ENCODE measurements at regions not wholly inside any gene's neighbourhood (a gene's known extent, or its start where the extent isn't known, plus 50 kb on each side); places are given as distances from the start of the nearest gene placed in this dataset.

DNA sequence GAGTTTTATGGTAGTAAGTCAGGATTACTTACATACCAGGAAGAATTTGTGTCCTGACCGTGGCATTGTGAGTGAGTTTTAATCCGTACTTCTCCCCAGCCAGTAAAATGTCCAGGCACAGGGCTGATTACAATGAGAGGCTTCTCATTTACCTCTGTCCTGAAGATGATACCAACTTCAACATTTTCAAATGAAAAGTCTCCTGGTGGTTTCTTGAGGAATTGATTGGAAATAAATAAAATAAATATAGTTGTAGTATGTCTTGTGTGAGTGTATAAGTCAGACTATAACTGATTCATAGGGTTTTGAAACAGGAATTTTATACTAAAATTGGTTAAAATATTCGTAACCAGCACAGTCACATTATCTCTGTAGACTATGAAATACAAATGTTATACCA, 382.5 kb downstream of the ETS1 start:
- TF ChIP-seq RFX5 (IDR thresholded peaks at IDR 0.05; ENCODE audit: low read length) = no peak
- TF ChIP-seq, protein P1, sequence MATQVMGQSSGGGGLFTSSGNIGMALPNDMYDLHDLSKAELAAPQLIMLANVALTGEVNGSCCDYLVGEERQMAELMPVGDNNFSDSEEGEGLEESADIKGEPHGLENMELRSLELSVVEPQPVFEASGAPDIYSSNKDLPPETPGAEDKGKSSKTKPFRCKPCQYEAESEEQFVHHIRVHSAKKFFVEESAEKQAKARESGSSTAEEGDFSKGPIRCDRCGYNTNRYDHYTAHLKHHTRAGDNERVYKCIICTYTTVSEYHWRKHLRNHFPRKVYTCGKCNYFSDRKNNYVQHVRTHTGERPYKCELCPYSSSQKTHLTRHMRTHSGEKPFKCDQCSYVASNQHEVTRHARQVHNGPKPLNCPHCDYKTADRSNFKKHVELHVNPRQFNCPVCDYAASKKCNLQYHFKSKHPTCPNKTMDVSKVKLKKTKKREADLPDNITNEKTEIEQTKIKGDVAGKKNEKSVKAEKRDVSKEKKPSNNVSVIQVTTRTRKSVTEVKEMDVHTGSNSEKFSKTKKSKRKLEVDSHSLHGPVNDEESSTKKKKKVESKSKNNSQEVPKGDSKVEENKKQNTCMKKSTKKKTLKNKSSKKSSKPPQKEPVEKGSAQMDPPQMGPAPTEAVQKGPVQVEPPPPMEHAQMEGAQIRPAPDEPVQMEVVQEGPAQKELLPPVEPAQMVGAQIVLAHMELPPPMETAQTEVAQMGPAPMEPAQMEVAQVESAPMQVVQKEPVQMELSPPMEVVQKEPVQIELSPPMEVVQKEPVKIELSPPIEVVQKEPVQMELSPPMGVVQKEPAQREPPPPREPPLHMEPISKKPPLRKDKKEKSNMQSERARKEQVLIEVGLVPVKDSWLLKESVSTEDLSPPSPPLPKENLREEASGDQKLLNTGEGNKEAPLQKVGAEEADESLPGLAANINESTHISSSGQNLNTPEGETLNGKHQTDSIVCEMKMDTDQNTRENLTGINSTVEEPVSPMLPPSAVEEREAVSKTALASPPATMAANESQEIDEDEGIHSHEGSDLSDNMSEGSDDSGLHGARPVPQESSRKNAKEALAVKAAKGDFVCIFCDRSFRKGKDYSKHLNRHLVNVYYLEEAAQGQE (IDR thresholded peaks at IDR 0.05; ENCODE audit: low read depth, low read length) = no peak
- TF ChIP-seq POLR2AphosphoS5 (IDR thresholded peaks at IDR 0.05; ENCODE audit: low read depth, low read length) = no peak
- TF ChIP-seq SMC3 (IDR thresholded peaks at IDR 0.05; ENCODE audit: low read depth, low read length) = no peak
- no peak for TF ChIP-seq MAX (IDR thresholded peaks at IDR 0.05; ENCODE audit: low read depth)
- peak; percentile 17; the same call in 1 of the 2 replicates for TF ChIP-seq CTCF (IDR thresholded peaks at IDR 0.05)
- TF ChIP-seq FOXM1 (IDR thresholded peaks at IDR 0.05; ENCODE audit: low read depth) = no peak
- no peak for TF ChIP-seq JUND (IDR thresholded peaks at IDR 0.05)
- TF ChIP-seq TAF1 (IDR thresholded peaks at IDR 0.05; ENCODE audit: borderline replicate concordance, low read depth, low read length) = no peak
- no peak for TF ChIP-seq SIN3A (IDR thresholded peaks at IDR 0.05; ENCODE audit: borderline replicate concordance, low read depth, low read length)
- TF ChIP-seq MEF2A (IDR thresholded peaks at IDR 0.05; ENCODE audit: borderline replicate concordance, low read depth) = no peak
- TF ChIP-seq YY1 (IDR thresholded peaks at IDR 0.05; ENCODE audit: low read depth) = no peak
- TF ChIP-seq PBX3 (IDR thresholded peaks at IDR 0.05) = no peak
- TF ChIP-seq, protein P2, sequence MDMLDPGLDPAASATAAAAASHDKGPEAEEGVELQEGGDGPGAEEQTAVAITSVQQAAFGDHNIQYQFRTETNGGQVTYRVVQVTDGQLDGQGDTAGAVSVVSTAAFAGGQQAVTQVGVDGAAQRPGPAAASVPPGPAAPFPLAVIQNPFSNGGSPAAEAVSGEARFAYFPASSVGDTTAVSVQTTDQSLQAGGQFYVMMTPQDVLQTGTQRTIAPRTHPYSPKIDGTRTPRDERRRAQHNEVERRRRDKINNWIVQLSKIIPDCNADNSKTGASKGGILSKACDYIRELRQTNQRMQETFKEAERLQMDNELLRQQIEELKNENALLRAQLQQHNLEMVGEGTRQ (IDR thresholded peaks at IDR 0.05; ENCODE audit: borderline replicate concordance, low read depth, low read length) = no peak

Measured in SK-N-SH (cell line).